Psoas muscle (tissue), 7 donors: ENCODE measurements at regions not wholly inside any gene's neighbourhood (a gene's known extent, or its start where the extent isn't known, plus 50 kb on each side); places are given as distances from the start of the nearest gene placed in this dataset.

Source experiments
- ATAC-seq, 4 donors: fragments of 200-7000 bp; cut with Tn5 transposase; one replicate each; pipeline ENCODE4 v1.9.1; 2020; ENCODE audit warnings: moderate library complexity in 3 of 4, mild to moderate bottlenecking in 2 of 4
- DNase-seq, 2 donors: peaks; one replicate each; pipeline ENCODE4 v3.0.0-alpha.2; 2020
- H3K27ac ChIP-seq: fragments of 200-600 bp; one replicate; pipeline ENCODE4 v1.8.0; 2022
- H3K27me3 ChIP-seq, 3 donors: fragments of 200-600 bp in 1 of 3; one replicate each; pipeline versions ENCODE4 v1.6.1 to v1.8.0; 2013 to 2022; ENCODE audit warnings: low read length in 2 of 3, mild to moderate bottlenecking in 2 of 3, moderate library complexity in 1 of 3; ENCODE audit not compliant: insufficient read depth in 3 of 3
- H3K36me3 ChIP-seq, 2 donors: fragments of 200-600 bp in 1 of 2; one replicate each; pipeline versions ENCODE4 v1.6.1 to v1.8.0; 2013 to 2022; ENCODE audit warnings: low read depth in 1 of 2, mild to moderate bottlenecking in 1 of 2, moderate library complexity in 1 of 2; ENCODE audit not compliant: insufficient read depth in 1 of 2
- H3K4me1 ChIP-seq: fragments of 200-600 bp; one replicate; pipeline ENCODE4 v1.8.0; 2022
- H3K4me3 ChIP-seq: fragments of 200-600 bp; one replicate; pipeline ENCODE4 v1.8.0; 2022; ENCODE audit warnings: mild to moderate bottlenecking
- H3K9me3 ChIP-seq: fragments of 200-600 bp; one replicate; pipeline ENCODE4 v1.8.0; 2022
- CTCF ChIP-seq: fragments of 200-600 bp; IDR thresholded peaks from one replicate; pipeline ENCODE4 v1.8.0; 2022; ENCODE audit warnings: antibody characterized with exemption
- WGBS, 3 donors: extraction: QIAGEN DNeasy Blood & Tissue Kit; methylation state at CpG; one replicate each; pipeline versions ENCODE4 v1.1.6 to v1.1.7; 2013; 5-methylcytosine and 5-hydroxymethylcytosine counted together
- intact Hi-C, 2 donors: fragments of 100-400 bp; cut with DNase I; formaldehyde crosslinking; loops; one replicate each; pipeline versions ENCODE4 v1.11.0 to v1.14.2; 2022
- donor health status: healthy with polysubstance abuse.
- donor health status: DM: no; HTN: no; CAD: no; lungs with moderate emphysema.
- donor health status: Bipolar disorder and iron deficiency.
- donor health status: healthy.
- donor health status: DM: yes; HTN: yes; CAD: no.
- donor health status: DM: no; HTN: no; CAD: no.
- donor health status: DM: yes; HTN: yes; CAD: no.

DNA sequence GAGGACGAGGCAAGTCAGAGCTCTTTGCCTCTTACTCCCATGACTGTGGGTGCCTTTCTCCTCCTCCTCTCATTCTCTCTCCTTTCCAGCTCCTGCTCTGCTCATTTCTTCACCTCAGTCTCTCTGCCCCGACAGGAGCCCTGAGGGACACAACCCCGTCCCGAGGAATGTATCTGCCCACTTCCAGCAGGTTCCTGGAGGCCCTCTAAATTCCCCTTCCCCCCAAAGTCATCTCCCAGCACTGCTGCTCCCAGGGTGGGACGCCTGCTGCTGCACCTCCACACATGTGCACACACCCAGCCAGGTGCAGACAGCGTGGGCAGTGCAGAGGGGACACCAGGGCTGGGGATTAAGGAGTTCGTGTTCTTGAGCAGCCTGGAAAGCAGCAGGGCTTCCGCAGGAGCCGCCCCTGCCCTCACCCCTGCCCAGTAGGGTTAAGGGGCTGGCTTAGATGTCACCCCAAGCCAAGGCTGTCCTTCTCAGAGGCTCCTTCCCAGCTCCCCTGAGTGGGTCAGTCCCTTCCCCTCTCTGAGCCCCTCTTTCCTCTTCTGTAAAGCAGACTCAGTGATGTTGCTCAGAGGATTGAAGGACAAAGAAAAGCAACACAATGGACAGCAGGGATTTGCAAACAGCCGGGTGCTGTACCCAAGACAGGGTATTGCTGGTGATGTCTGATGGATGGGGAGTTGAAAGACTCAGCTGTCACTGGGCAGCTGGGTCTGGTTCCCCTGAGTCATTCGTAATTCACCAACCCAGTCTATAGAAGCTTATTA is 346.0 kb downstream of the MATN1 start:
- H3K36me3 ChIP-seq, result no peaks in the 10 kb centered on the region
- H3K4me3 ChIP-seq, result no peak overlapping the region
- DNase-seq (no peak), ATAC-seq (peak in 1 of 4 donors; percentile 67)
- no peaks in the 10 kb centered on the region for H3K4me1 ChIP-seq
- no peak overlapping the region for H3K27ac ChIP-seq
- 49 to 62% (median 52%) methylated on average over 11 of the region's 11 CpGs for WGBS, 3 donors
- H3K27me3 ChIP-seq, result peaks cover 0 to 3% (median 0%) of the 10 kb centered on the region in 3 donors
- TF ChIP-seq CTCF, result no peak
- no peaks in the 10 kb centered on the region for H3K9me3 ChIP-seq
- intact Hi-C loops, result loop anchor here (5.0 to 10.0 kb wide), 2 partner anchors 330 to 573 kb away; no protein-coding TSS in a partner anchor

- Histone ChIP-seq H3K4me3 (no peak overlapping the region), H3K9me3 (no peaks in the 10 kb centered on the region), H3K4me1 (no peaks in the 10 kb centered on the region), H3K27ac (no peak overlapping the region), H3K36me3 (no peaks in the 10 kb centered on the region), H3K27me3 (peaks cover 0 to 3% (median 0%) of the 10 kb centered on the region in 3 donors)
- DNase-seq, result no peak
- intact Hi-C loops, result loop anchor here (5.0 to 10.0 kb wide), 2 partner anchors 331 to 571 kb away; no protein-coding TSS in a partner anchor
- ATAC-seq, result no peak
- WGBS, 3 donors, result 76 to 78% (median 76%) methylated on average over 7 of the region's 7 CpGs
- no peak for TF ChIP-seq CTCF
These were observed 347.2 kb downstream of the MATN1 start for GRCh38 chr1:30376054-30376697.

DNA sequence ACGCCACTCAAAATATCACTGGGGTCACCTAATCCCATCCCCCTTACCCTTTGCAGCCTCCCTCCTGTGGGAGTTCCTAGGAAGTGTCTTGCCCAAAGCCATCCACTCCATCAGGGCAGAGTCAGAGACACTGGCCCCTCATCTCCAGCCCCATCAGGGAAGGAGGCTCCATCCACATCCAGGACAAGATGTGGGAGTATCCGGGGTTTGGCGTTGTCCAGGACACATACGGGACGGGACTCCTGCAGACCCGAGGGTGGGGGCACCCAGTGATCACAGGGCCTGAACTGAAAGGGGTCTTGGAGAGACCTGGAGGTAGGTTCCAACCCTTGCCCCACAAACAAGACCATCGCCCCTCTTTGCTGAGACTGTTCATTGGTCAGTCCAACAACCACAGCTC is 348.2 kb downstream of the MATN1 start:
- no peak for DNase-seq
- H3K27ac ChIP-seq, result no peak overlapping the region
- no peak for TF ChIP-seq CTCF
- ATAC-seq, result no peak
- H3K4me3 ChIP-seq, result no peak overlapping the region
- H3K36me3 ChIP-seq, result no peaks in the 10 kb centered on the region
- no peaks in the 10 kb centered on the region for H3K4me1 ChIP-seq
- 79 to 81% (median 80%) methylated on average over 7 of the region's 7 CpGs for WGBS, 3 donors
- H3K27me3 ChIP-seq, result peaks cover 0 to 3% (median 0%) of the 10 kb centered on the region in 3 donors
- intact Hi-C loops, result loop anchor here (5.0 to 10.0 kb wide), 2 partner anchors 332 to 570 kb away; no protein-coding TSS in a partner anchor
- H3K9me3 ChIP-seq, result no peaks in the 10 kb centered on the region

- no peak for TF ChIP-seq CTCF
- Histone ChIP-seq H3K9me3 (no peaks in the 10 kb centered on the region), H3K4me1 (no peaks in the 10 kb centered on the region), H3K27me3 (peaks cover 0 to 3% (median 0%) of the 10 kb centered on the region in 3 donors), H3K27ac (no peak overlapping the region), H3K4me3 (no peak overlapping the region), H3K36me3 (no peaks in the 10 kb centered on the region)
- WGBS, 3 donors, result 88 to 90% (median 90%) methylated on average over 20 of the region's 20 CpGs
- DNase-seq (no peak), ATAC-seq (no peak)
- intact Hi-C loops, result loop anchor here (5.0 to 10.0 kb wide), 2 partner anchors 333 to 570 kb away; no protein-coding TSS in a partner anchor
These were observed 348.9 kb downstream of the MATN1 start for GRCh38 chr1:30374400-30375070.
